SK-N-MC (cell line): ENCODE measurements at regions not wholly inside any gene's neighbourhood (a gene's known extent, or its start where the extent isn't known, plus 50 kb on each side); places are given as distances from the start of the nearest gene placed in this dataset.

Experiments used
- EZH2 ChIP-seq: fragments of 200-600 bp; sonication (generic); IDR thresholded peaks from one replicate; pipeline ENCODE4 v1.6.1; 2017; ENCODE audit warnings: antibody characterized with exemption
- FOXP2 ChIP-seq: optimal IDR thresholded peaks from 2 replicates; pipeline ENCODE3; 2011; ENCODE audit warnings: mild to moderate bottlenecking, moderate library complexity; ENCODE audit not compliant: insufficient read depth; ENCODE audit errors: extremely low read length, control extremely low read depth
- POLR2AphosphoS5 ChIP-seq: IDR thresholded peaks from 2 replicates; pipeline ENCODE4 v1.6.1; 2012; ENCODE audit warnings: mild to moderate bottlenecking, low read depth, low read length, borderline replicate concordance

- TF ChIP-seq POLR2AphosphoS5, result no peak
- no peak for TF ChIP-seq EZH2
- no peak for TF ChIP-seq FOXP2
Measured at GRCh38 chr4:115720611-115721010, 607.2 kb upstream of the NDST4 start.
